Ishikawa (cell line): ENCODE measurements at regions not wholly inside any gene's neighbourhood (a gene's known extent, or its start where the extent isn't known, plus 50 kb on each side); places are given as distances from the start of the nearest gene placed in this dataset.

Experiments
- CEBPB ChIP-seq: IDR thresholded peaks from 2 replicates; pipeline ENCODE4 v1.6.1; 2012
- CREB1 ChIP-seq: IDR thresholded peaks from 2 replicates; pipeline ENCODE4 v1.6.1; 2012; ENCODE audit warnings: low read depth
- EGR1 ChIP-seq: IDR thresholded peaks from 2 replicates; pipeline ENCODE4 v1.6.1; 2012
- EP300 ChIP-seq: IDR thresholded peaks from 2 replicates; pipeline ENCODE4 v1.6.1; 2012; ENCODE audit warnings: borderline replicate concordance
- FOXM1 ChIP-seq: IDR thresholded peaks from 2 replicates; pipeline ENCODE4 v1.6.1; 2012; ENCODE audit warnings: low read depth, borderline replicate concordance
- NFIC ChIP-seq: IDR thresholded peaks from 2 replicates; pipeline ENCODE4 v1.6.1; 2012
- RAD21 ChIP-seq: IDR thresholded peaks from 2 replicates; pipeline ENCODE4 v1.6.1; 2012; ENCODE audit warnings: low read depth
- TAF1 ChIP-seq: IDR thresholded peaks from 2 replicates; pipeline ENCODE4 v1.6.1; 2012; ENCODE audit warnings: low read depth, mild to moderate bottlenecking
- TCF12 ChIP-seq: IDR thresholded peaks from 2 replicates; pipeline ENCODE4 v1.6.1; 2012; ENCODE audit warnings: low read depth
- TEAD4 ChIP-seq: IDR thresholded peaks from 2 replicates; pipeline ENCODE4 v1.6.1; 2012
- USF1 ChIP-seq: IDR thresholded peaks from 2 replicates; pipeline ENCODE4 v1.6.1; 2012
- YY1 ChIP-seq: IDR thresholded peaks from 2 replicates; pipeline ENCODE4 v1.6.1; 2012; ENCODE audit warnings: low read depth
- ZBTB7A ChIP-seq: IDR thresholded peaks from 2 replicates; pipeline ENCODE4 v1.6.1; 2012; ENCODE audit warnings: low read depth
- TF ChIP-seq, protein P1 (sequence below): IDR thresholded peaks from 2 replicates; pipeline ENCODE4 v1.6.1; 2012; ENCODE audit warnings: low read depth, mild to moderate bottlenecking
- TF ChIP-seq, protein P2 (sequence below): IDR thresholded peaks from 2 replicates; pipeline ENCODE4 v1.6.1; 2012

DNA sequence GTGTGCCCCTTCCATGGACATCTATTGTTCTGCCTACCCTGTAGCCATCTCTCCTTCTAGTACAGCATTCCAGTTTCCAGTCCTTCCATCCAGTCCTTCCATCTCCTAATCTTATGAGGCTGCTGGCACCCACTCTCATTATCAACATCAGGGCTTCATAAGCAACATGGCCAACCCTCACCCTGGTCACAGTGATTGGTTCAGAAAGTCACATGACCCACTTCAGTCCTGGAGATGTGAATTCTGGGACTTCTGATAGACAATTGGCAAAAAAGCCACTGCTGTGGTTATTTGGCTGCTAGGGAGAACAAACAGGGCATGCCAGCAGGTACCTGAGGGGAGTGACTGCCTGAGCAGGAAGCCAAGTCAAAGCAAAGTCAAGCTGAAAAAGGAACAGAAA, 164.7 kb upstream of the C16orf82 start:
- TF ChIP-seq USF1 = no peak
- no peak for TF ChIP-seq EGR1
- TF ChIP-seq, protein P1, sequence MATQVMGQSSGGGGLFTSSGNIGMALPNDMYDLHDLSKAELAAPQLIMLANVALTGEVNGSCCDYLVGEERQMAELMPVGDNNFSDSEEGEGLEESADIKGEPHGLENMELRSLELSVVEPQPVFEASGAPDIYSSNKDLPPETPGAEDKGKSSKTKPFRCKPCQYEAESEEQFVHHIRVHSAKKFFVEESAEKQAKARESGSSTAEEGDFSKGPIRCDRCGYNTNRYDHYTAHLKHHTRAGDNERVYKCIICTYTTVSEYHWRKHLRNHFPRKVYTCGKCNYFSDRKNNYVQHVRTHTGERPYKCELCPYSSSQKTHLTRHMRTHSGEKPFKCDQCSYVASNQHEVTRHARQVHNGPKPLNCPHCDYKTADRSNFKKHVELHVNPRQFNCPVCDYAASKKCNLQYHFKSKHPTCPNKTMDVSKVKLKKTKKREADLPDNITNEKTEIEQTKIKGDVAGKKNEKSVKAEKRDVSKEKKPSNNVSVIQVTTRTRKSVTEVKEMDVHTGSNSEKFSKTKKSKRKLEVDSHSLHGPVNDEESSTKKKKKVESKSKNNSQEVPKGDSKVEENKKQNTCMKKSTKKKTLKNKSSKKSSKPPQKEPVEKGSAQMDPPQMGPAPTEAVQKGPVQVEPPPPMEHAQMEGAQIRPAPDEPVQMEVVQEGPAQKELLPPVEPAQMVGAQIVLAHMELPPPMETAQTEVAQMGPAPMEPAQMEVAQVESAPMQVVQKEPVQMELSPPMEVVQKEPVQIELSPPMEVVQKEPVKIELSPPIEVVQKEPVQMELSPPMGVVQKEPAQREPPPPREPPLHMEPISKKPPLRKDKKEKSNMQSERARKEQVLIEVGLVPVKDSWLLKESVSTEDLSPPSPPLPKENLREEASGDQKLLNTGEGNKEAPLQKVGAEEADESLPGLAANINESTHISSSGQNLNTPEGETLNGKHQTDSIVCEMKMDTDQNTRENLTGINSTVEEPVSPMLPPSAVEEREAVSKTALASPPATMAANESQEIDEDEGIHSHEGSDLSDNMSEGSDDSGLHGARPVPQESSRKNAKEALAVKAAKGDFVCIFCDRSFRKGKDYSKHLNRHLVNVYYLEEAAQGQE = no peak
- TF ChIP-seq, protein P2, sequence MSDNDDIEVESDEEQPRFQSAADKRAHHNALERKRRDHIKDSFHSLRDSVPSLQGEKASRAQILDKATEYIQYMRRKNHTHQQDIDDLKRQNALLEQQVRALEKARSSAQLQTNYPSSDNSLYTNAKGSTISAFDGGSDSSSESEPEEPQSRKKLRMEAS = no peak

GRCh38 chr16:26905336-26905735, 161.4 kb upstream of the C16orf82 start:
- TF ChIP-seq CEBPB = no peak
- TF ChIP-seq FOXM1 = no peak
- TF ChIP-seq TCF12 = no peak
- no peak for TF ChIP-seq EGR1
- TF ChIP-seq, protein P2 = no peak
- TF ChIP-seq NFIC = no peak
- no peak for TF ChIP-seq RAD21
- no peak for TF ChIP-seq TEAD4
- TF ChIP-seq USF1 = no peak
- no peak for TF ChIP-seq TAF1
- no peak for TF ChIP-seq YY1
- TF ChIP-seq, protein P1 = no peak

DNA sequence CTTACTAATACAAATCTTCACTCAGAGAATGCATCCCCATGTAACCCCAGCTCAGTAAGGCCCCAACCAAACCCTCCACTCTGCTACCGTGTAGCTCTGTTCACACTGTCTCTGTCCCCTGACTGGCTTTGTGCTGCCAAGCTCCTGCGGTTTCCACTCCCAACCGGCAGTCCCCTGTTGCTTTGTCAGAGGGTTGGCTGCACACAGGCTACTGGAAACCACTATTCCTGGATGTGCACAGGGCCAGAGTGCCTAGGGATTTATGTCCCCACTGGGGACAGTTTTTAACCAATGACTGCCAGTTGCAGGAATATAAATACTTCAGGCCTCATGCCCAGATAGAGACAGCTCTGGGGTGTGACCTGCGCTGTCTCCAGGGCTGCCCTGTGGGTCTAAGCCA, 157.1 kb upstream of the C16orf82 start:
- TF ChIP-seq TAF1 (no peak), YY1 (no peak), FOXM1 (no peak), EP300 (no peak), NFIC (no peak), TEAD4 (no peak), CEBPB (no peak), USF1 (no peak)

GRCh38 chr16:26911436-26911835, 155.3 kb upstream of the C16orf82 start:
- TF ChIP-seq CEBPB (no peak), EP300 (no peak), ZBTB7A (no peak), EGR1 (no peak), YY1 (no peak), NFIC (no peak), TCF12 (no peak), USF1 (no peak), CREB1 (no peak), TAF1 (no peak), RAD21 (no peak), TEAD4 (no peak), FOXM1 (no peak)
- TF ChIP-seq, protein P1 = no peak
- TF ChIP-seq, protein P2 = no peak
